ENCODE measurements at regions not wholly inside any gene's neighbourhood (a gene's known extent, or its start where the extent isn't known, plus 50 kb on each side); places are given as distances from the start of the nearest gene placed in this dataset.

- TF ChIP-seq POLR2A (IDR thresholded peaks at IDR 0.05; ENCODE audit: low read length) (no peak), GATA1 (IDR thresholded peaks at IDR 0.05; ENCODE audit: low read depth, low read length) (no peak)
These were observed 270.2 kb upstream of the FOXG1 start for GRCh38 chr14:28496364-28496763.
